GM19438 (cell line): ENCODE measurements at regions not wholly inside any gene's neighbourhood (a gene's known extent, or its start where the extent isn't known, plus 50 kb on each side); places are given as distances from the start of the nearest gene placed in this dataset.

Source experiments
- ATAC-seq: cut with Tn5 transposase; IDR thresholded peaks from one replicate; pipeline ENCODE4 v1.9.1; 2021; ENCODE audit warnings: low read depth; ENCODE audit not compliant: unreplicated experiment

- ATAC-seq = no peak
Observed at GRCh38 chr16:63385714-63386432, 1349.6 kb upstream of the CDH8 start.

GRCh38 chr16:63373744-63374143 lies 1337.5 kb upstream of the CDH8 start:
- ATAC-seq = no peak

GRCh38 chr16:63372815-63373214 lies 1336.6 kb upstream of the CDH8 start:
- ATAC-seq = no peak

- no peak for ATAC-seq
Observed at GRCh38 chr16:63372283-63372682, 1336.0 kb upstream of the CDH8 start.

- ATAC-seq = no peak
Observed at GRCh38 chr16:63365649-63366304, 1329.5 kb upstream of the CDH8 start.

GRCh38 chr16:63363738-63364137 lies 1327.5 kb upstream of the CDH8 start:
- ATAC-seq = no peak

GRCh38 chr16:63361032-63361624 lies 1324.9 kb upstream of the CDH8 start:
- no peak for ATAC-seq

GRCh38 chr16:63349961-63350360 lies 1313.7 kb upstream of the CDH8 start:
- no peak for ATAC-seq

- ATAC-seq = no peak
Observed at GRCh38 chr16:63346000-63346399, 1309.8 kb upstream of the CDH8 start.

GRCh38 chr16:63337264-63337663 lies 1301.0 kb upstream of the CDH8 start:
- ATAC-seq = no peak

- ATAC-seq = no peak
Observed at GRCh38 chr16:63331111-63331510, 1294.9 kb upstream of the CDH8 start.

GRCh38 chr16:63326736-63327339 lies 1290.6 kb upstream of the CDH8 start:
- ATAC-seq = no peak

- ATAC-seq = no peak
Observed at GRCh38 chr16:63323722-63324705, 1287.8 kb upstream of the CDH8 start.

- ATAC-seq = no peak
Observed at GRCh38 chr16:63323055-63323454, 1286.8 kb upstream of the CDH8 start.

GRCh38 chr16:63315229-63315628 lies 1279.0 kb upstream of the CDH8 start:
- no peak for ATAC-seq

GRCh38 chr16:63312346-63312745 lies 1276.1 kb upstream of the CDH8 start:
- no peak for ATAC-seq

- ATAC-seq = no peak
Observed at GRCh38 chr16:63311313-63311712, 1275.1 kb upstream of the CDH8 start.

GRCh38 chr16:63302811-63303210 lies 1266.6 kb upstream of the CDH8 start:
- ATAC-seq = no peak

- no peak for ATAC-seq
Observed at GRCh38 chr16:63301349-63301748, 1265.1 kb upstream of the CDH8 start.

GRCh38 chr16:63298993-63299392 lies 1262.8 kb upstream of the CDH8 start:
- no peak for ATAC-seq
